ENCODE measurements at regions not wholly inside any gene's neighbourhood (a gene's known extent, or its start where the extent isn't known, plus 50 kb on each side); places are given as distances from the start of the nearest gene placed in this dataset.

- TF ChIP-seq CTCF (conservative IDR thresholded peaks at IDR 0.05; ENCODE audit: low read depth, low read length) (no peak), EZH2 (IDR thresholded peaks at IDR 0.05; ENCODE audit: borderline replicate concordance, low read depth, low read length, poor library complexity, severe bottlenecking) (no peak)
Measured at GRCh38 chr18:22517356-22517755, 99.6 kb upstream of the CTAGE1 start.
